K562 (cell line): ENCODE measurements at regions not wholly inside any gene's neighbourhood (a gene's known extent, or its start where the extent isn't known, plus 50 kb on each side); places are given as distances from the start of the nearest gene placed in this dataset.
"Not testable (repeated sequence)": the region's sequence is repeated elsewhere in the genome, so short reads cannot be mapped to it uniquely, and the experiment has no call there.

Experiments
- ATAC-seq: fragments of 200-7000 bp; cut with Tn5 transposase; 3 replicates; pipeline ENCODE4 v1.9.1; 2020; ENCODE audit warnings: moderate library complexity
- BruUV-seq: library from RNA; stranded (reverse); fragments of 400-500 nt; replicated peaks from 2 replicates; lab custom pipeline; 2021; lab: Mats Ljungman, UMichigan
- CTCF ChIA-PET: fragments of 300-600 bp; formaldehyde crosslinking; extraction: SDS; loops from one replicate; lab custom pipeline; 2021; ENCODE audit warnings: low intra/inter-chr PET ratio; lab: Yijun Ruan, JAX
- POLR2A ChIA-PET: fragments of 300-600, 350-650 bp; sonication (Branson Sonifier 250); formaldehyde crosslinking; extraction: SDS; loops from one replicate; lab custom pipeline; 2021; ENCODE audit warnings: antibody characterized with exemption, inconsistent platforms; lab: Yijun Ruan, JAX
- DNase-seq, 4 experiments: peaks; one replicate each; pipeline versions ENCODE4 v3.0.0 to v3.0.0-alpha.2; 2011 to 2018; ENCODE audit warnings: low spot score in 3 of 4, mixed read lengths in 3 of 4; ENCODE audit errors: extremely low read depth in 1 of 4
- FAIRE-seq: peaks from 2 replicates; lab custom pipeline; 2011; peaks lifted over from hg19 to GRCh38; lab: Jason Lieb, UNC
- H2AFZ ChIP-seq: 2 replicates; pipeline ENCODE4 v1.6.0; 2011; ENCODE audit warnings: low read depth, low read length, control low read depth, inconsistent platforms
- H3K27ac ChIP-seq: fragments of 200-600 bp; 3 replicates; pipeline ENCODE4 v1.8.0; 2011; ENCODE audit warnings: low read depth, mild to moderate bottlenecking, control low read depth, inconsistent platforms, low read length, moderate library complexity, mixed read lengths; ENCODE audit errors: extremely low read depth
- H3K27me3 ChIP-seq, 2 experiments: fragments of 300-600 bp in 1 of 2; 2 replicates in 1 of 2; 3 replicates in 1 of 2; pipeline versions ENCODE4 v1.6.0 to v1.8.0; 2011; ENCODE audit warnings: inconsistent platforms in 2 of 2, low read length in 2 of 2, mild to moderate bottlenecking in 1 of 2, mixed read lengths in 1 of 2, moderate library complexity in 1 of 2; ENCODE audit not compliant: control insufficient read depth in 2 of 2, insufficient read depth in 2 of 2
- H3K36me3 ChIP-seq: fragments of 300-600 bp; 3 replicates; pipeline ENCODE4 v1.8.0; 2011; ENCODE audit warnings: mild to moderate bottlenecking, low read length, inconsistent platforms; ENCODE audit not compliant: control insufficient read depth, insufficient read depth
- H3K4me1 ChIP-seq, 2 experiments: fragments of 200-600 bp in 1 of 2; replicated peaks in 1 of 2; 2 replicates in 1 of 2; 3 replicates in 1 of 2; pipeline versions ENCODE4 v1.5.1 to v1.8.0; 2011; ENCODE audit warnings: inconsistent platforms in 2 of 2, low read length in 2 of 2, mild to moderate bottlenecking in 1 of 2, mixed read lengths in 1 of 2, moderate library complexity in 1 of 2; ENCODE audit not compliant: control insufficient read depth in 2 of 2, insufficient read depth in 2 of 2
- H3K4me2 ChIP-seq: 2 replicates; pipeline ENCODE4 v1.6.1; 2011; ENCODE audit warnings: low read length, control low read depth, inconsistent platforms, mixed read lengths; ENCODE audit not compliant: insufficient read depth
- H3K4me3 ChIP-seq: fragments of 200-600 bp; sonication (generic), shearing (Covaris generic); 2 replicates; pipeline ENCODE4 v1.5.1; 2016; ENCODE audit warnings: control low read depth, inconsistent platforms
- H3K79me2 ChIP-seq: fragments of 200-600 bp; 3 replicates; pipeline ENCODE4 v1.8.0; 2011; ENCODE audit warnings: low read length, inconsistent platforms; ENCODE audit not compliant: control insufficient read depth, insufficient read depth
- H3K9ac ChIP-seq, 2 experiments: 2 replicates each; pipeline versions ENCODE4 v1.6.0 to v1.6.1; 2011; ENCODE audit warnings: low read depth in 2 of 2, low read length in 2 of 2, control low read depth in 1 of 2, inconsistent platforms in 1 of 2, mild to moderate bottlenecking in 1 of 2, mixed read lengths in 1 of 2; ENCODE audit not compliant: insufficient read depth in 1 of 2
- H3K9me1 ChIP-seq: one replicate; pipeline ENCODE4 v1.6.0; 2011; ENCODE audit warnings: inconsistent platforms, mild to moderate bottlenecking, low read length, moderate library complexity; ENCODE audit not compliant: control insufficient read depth, insufficient read depth
- H3K9me3 ChIP-seq: replicated peaks from 2 replicates; pipeline ENCODE4 v1.5.1; 2011; ENCODE audit warnings: low read depth, low read length, inconsistent platforms; ENCODE audit not compliant: control insufficient read depth, insufficient read depth
- H4K20me1 ChIP-seq: replicated peaks from 2 replicates; pipeline ENCODE4 v1.6.1; 2011; ENCODE audit warnings: low read length, inconsistent platforms, mixed read lengths; ENCODE audit not compliant: control insufficient read depth, insufficient read depth
- BRD9 ChIP-seq: fragments of 450-650 bp; IDR thresholded peaks from 2 replicates; pipeline ENCODE4 v1.6.1; 2018; ENCODE audit warnings: low read depth; ENCODE audit not compliant: partially characterized antibody
- CEBPB ChIP-seq: fragments of 450-650 bp; IDR thresholded peaks from 2 replicates; pipeline ENCODE4 v1.6.1; 2016; ENCODE audit warnings: missing genetic modification characterization, missing compliant biosample characterization
- CREM ChIP-seq: IDR thresholded peaks from 2 replicates; pipeline ENCODE4 v1.6.1; 2014; ENCODE audit warnings: antibody characterized with exemption, low read depth
- ERF ChIP-seq: fragments of 450-650 bp; formaldehyde crosslinking; IDR thresholded peaks from 2 replicates; pipeline ENCODE4 v1.4.0; 2020; ENCODE audit warnings: mild to moderate bottlenecking, mixed read lengths
- ILK ChIP-seq: fragments of 450-650 bp; IDR thresholded peaks from 2 replicates; pipeline ENCODE4 v1.6.1; 2016; ENCODE audit warnings: missing genetic modification characterization, low read depth, mild to moderate bottlenecking, missing compliant biosample characterization, moderate library complexity, borderline replicate concordance
- KHSRP ChIP-seq: fragments of 450-650 bp; IDR thresholded peaks from 2 replicates; pipeline ENCODE4 v1.6.1; 2017
- PYGO2 ChIP-seq: fragments of 450-650 bp; IDR thresholded peaks from 2 replicates; pipeline ENCODE4 v1.6.1; 2016; ENCODE audit warnings: mild to moderate bottlenecking, missing genetic modification characterization, moderate library complexity, missing compliant biosample characterization
- SIX5 ChIP-seq, 2 experiments: IDR thresholded peaks; 2 replicates each; pipeline ENCODE4 v1.6.1; 2011; ENCODE audit warnings: low read length in 2 of 2, borderline replicate concordance in 1 of 2, low read depth in 1 of 2, mild to moderate bottlenecking in 1 of 2, moderate library complexity in 1 of 2; ENCODE audit not compliant: insufficient read depth in 1 of 2
- SMARCC2 ChIP-seq: fragments of 450-650 bp; IDR thresholded peaks from 2 replicates; pipeline ENCODE4 v1.6.1; 2017; ENCODE audit warnings: antibody characterized with exemption, moderate library complexity, mild to moderate bottlenecking, low read depth
- STAT5B ChIP-seq: fragments of 250-450 bp; sonication (Bioruptor Pico); IDR thresholded peaks from 2 replicates; pipeline ENCODE4 v1.8.0; 2021; ENCODE audit warnings: mild to moderate bottlenecking, inconsistent platforms
- TOE1 ChIP-seq, 2 experiments: fragments of 450-650 bp in 1 of 2; sonication (generic) in 1 of 2; formaldehyde crosslinking in 1 of 2; IDR thresholded peaks; 2 replicates each; pipeline versions ENCODE4 v1.7.1 to v1.8.0; 2016 to 2022; ENCODE audit warnings: borderline replicate concordance in 2 of 2, mild to moderate bottlenecking in 2 of 2, antibody characterized with exemption in 1 of 2, inconsistent platforms in 1 of 2, low read depth in 1 of 2, missing genetic modification reagents in 1 of 2, moderate library complexity in 1 of 2
- ZNF146 ChIP-seq: IDR thresholded peaks from one replicate; pipeline ENCODE4 v1.6.1; 2018; ENCODE audit warnings: missing compliant biosample characterization; ENCODE audit not compliant: unreplicated experiment
- WGBS: fragments of 100-300 bp; shearing (Covaris generic); methylation state at CpG from one replicate; pipeline ENCODE4 v1.1.6; 2016; ENCODE audit warnings: low coverage, mixed read lengths; ENCODE audit not compliant: insufficient coverage; ENCODE audit errors: missing lambda C conversion rate; 5-methylcytosine and 5-hydroxymethylcytosine counted together
- in situ Hi-C: fragments of 300-500 bp; cut with MboI; formaldehyde crosslinking; loops from 4 replicates; pipeline ENCODE4 v1.15.0; 2018; ENCODE audit warnings: inconsistent platforms, mixed read lengths
- intact Hi-C: fragments of 100-400 bp; cut with micrococcal nuclease; formaldehyde crosslinking; loops from 2 replicates; pipeline ENCODE4 v1.14.2; 2022
- TF ChIP-seq, protein P1 (sequence below): fragments of 250-450 bp; sonication (Bioruptor Pico); IDR thresholded peaks from 2 replicates; pipeline ENCODE4 v1.8.0; 2021; ENCODE audit warnings: borderline replicate concordance, mild to moderate bottlenecking, moderate library complexity; ENCODE audit not compliant: poor library complexity, severe bottlenecking
- TF ChIP-seq, protein P2 (sequence below): fragments of 250-450 bp; sonication (Bioruptor Pico); IDR thresholded peaks from 2 replicates; pipeline ENCODE4 v1.5.0; 2020; ENCODE audit warnings: mild to moderate bottlenecking

DNA sequence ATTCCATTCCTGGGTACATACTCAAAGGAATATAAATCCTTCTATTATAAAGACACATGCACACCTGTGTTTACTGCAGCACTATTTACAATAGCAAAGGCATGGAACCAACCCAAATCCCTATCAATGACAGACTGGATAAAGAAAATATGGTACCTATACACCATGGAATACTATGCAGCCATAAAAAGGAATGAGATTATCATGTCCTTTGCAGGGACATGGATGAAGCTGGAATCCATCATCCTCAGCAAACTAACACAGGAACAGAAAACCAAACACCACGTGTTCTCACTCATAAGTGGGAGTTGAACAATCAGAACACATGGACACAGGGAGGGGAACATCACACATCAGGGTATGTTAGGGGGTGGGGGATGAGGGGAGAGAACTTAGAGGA, 84.8 kb upstream of the LHX1 start:
- H4K20me1 ChIP-seq, H3K36me3 ChIP-seq, H3K79me2 ChIP-seq, FAIRE-seq, H3K9me3 ChIP-seq, intact Hi-C loops, DNase-seq, H2AFZ ChIP-seq, BruUV-seq, in situ Hi-C loops, H3K4me2 ChIP-seq: not testable (repeated sequence)
- WGBS: 0% methylated on average over 1 of the region's 1 CpG
- peaks cover 12 to 20% of the 10 kb centered on the region in 2 experiments; a peak in 4 of 5 replicates for H3K27me3 ChIP-seq
- POLR2A ChIA-PET: interaction anchor here (0.6 kb wide), 1 partner anchor 69 kb away, joined by 3 read pairs; no protein-coding TSS in a partner anchor
- TF ChIP-seq ZNF146 (CRISPR knock-in tag): peak; percentile 79
- TF ChIP-seq, all 486 proteins: peak for 1; not testable (repeated sequence) for 485
- H3K4me1 ChIP-seq, CTCF ChIA-PET, H3K9ac ChIP-seq, H3K27ac ChIP-seq, H3K9me1 ChIP-seq, H3K4me3 ChIP-seq, ATAC-seq: not testable (repeated sequence)

DNA sequence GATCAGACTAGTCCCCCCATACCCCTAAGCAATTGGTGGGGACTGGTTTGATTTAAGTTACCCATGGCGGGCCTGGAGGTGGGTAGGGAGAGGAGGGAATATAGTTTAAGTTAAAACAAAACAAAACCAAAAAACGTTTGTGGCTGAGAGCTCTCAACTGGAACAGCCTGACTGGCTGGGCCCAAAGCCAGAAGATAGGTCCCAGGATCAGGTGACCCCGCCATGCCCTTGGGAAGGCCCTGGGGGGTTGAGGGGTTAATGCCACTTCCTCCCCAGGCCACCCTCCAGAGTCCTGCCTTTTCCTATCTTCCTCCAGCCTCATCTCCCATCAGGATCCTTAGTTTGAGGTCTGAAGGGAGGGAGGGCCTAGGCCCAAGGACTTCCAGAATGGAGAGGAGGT, 82.3 kb upstream of the LHX1 start:
- Histone ChIP-seq H2AFZ (no peak overlapping the region), H3K36me3 (no peaks in the 10 kb centered on the region), H3K27ac (no peak overlapping the region), H3K27me3 (peaks cover 22 to 31% of the 10 kb centered on the region in 2 experiments; a peak in 4 of 5 replicates), H3K9me1 (no peaks in the 10 kb centered on the region), H3K9me3 (no peaks in the 10 kb centered on the region), H3K9ac (no peak overlapping the region), H3K4me1 (peaks cover 0 to 5% of the 10 kb centered on the region in 2 experiments; a peak in 2 of 5 replicates), H3K79me2 (no peaks in the 10 kb centered on the region), H3K4me2 (no peak overlapping the region), H4K20me1 (no peaks in the 10 kb centered on the region; the same call in 1 of the 2 replicates), H3K4me3 (no peak overlapping the region)
- intact Hi-C loops (no loop called here), in situ Hi-C loops (no loop called here)
- no peak for ATAC-seq
- FAIRE-seq: no peak
- BruUV-seq: no TSS peak
- no peak for DNase-seq
- ChIA-PET CTCF (no interaction called here), POLR2A (no interaction called here)
- 0% methylated on average over 3 of the region's 3 CpGs for WGBS
- TF ChIP-seq, protein P1, sequence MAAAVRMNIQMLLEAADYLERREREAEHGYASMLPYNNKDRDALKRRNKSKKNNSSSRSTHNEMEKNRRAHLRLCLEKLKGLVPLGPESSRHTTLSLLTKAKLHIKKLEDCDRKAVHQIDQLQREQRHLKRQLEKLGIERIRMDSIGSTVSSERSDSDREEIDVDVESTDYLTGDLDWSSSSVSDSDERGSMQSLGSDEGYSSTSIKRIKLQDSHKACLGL (CRISPR knock-in tag): no peak
- no peak for TF ChIP-seq PYGO2 (tag)
- no peak for TF ChIP-seq CEBPB (tag)
- no peak for TF ChIP-seq SIX5 (IDR thresholded peaks at IDR 0.05; ENCODE audit: borderline replicate concordance in 1 of 2, insufficient read depth in 1 of 2, low read depth in 1 of 2, low read length in 2 of 2)
- no peak for TF ChIP-seq BRD9
- no peak for TF ChIP-seq CREM
- no peak for TF ChIP-seq TOE1 (IDR thresholded peaks at IDR 0.05; ENCODE audit: borderline replicate concordance)
- TF ChIP-seq TOE1 (CRISPR knock-in tag; IDR thresholded peaks at IDR 0.05; ENCODE audit: borderline replicate concordance, low read depth): no peak
- no peak for TF ChIP-seq ILK (tag)
- no peak for TF ChIP-seq SMARCC2
- no peak for TF ChIP-seq KHSRP
- TF ChIP-seq ERF: no peak
- no peak for TF ChIP-seq STAT5B (CRISPR knock-in tag)
- TF ChIP-seq, protein P2, sequence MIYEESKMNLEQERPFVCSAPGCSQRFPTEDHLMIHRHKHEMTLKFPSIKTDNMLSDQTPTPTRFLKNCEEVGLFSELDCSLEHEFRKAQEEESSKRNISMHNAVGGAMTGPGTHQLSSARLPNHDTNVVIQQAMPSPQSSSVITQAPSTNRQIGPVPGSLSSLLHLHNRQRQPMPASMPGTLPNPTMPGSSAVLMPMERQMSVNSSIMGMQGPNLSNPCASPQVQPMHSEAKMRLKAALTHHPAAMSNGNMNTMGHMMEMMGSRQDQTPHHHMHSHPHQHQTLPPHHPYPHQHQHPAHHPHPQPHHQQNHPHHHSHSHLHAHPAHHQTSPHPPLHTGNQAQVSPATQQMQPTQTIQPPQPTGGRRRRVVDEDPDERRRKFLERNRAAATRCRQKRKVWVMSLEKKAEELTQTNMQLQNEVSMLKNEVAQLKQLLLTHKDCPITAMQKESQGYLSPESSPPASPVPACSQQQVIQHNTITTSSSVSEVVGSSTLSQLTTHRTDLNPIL (CRISPR knock-in tag): no peak
